ENCODE measurements at regions not wholly inside any gene's neighbourhood (a gene's known extent, or its start where the extent isn't known, plus 50 kb on each side); places are given as distances from the start of the nearest gene placed in this dataset.

DNA sequence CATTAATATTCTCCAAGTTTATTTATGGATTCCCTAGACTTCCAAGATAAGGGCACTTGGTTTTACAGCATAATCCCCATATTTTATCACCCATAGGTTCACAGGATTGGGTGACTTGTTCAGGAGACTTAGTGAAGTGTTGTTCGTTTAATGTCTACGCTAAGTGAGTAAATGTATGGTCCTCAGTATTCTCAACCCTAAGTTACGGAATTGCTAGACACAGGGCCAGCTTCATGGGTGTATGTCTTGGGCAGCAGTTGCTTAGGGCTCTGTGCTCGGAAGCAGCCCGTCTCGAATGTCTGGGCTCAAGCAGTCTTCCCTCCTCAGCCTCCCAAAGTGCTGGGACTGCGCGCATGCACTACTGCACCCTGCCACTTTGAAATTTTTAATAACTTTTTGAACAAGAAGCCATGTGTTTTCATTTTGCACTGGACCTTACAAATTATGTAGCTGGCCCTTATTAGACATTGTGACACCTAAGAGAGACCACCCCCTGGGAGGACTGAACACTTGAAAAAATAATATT is 91.5 kb upstream of the ZNF217 start:
- TF ChIP-seq, protein P1, sequence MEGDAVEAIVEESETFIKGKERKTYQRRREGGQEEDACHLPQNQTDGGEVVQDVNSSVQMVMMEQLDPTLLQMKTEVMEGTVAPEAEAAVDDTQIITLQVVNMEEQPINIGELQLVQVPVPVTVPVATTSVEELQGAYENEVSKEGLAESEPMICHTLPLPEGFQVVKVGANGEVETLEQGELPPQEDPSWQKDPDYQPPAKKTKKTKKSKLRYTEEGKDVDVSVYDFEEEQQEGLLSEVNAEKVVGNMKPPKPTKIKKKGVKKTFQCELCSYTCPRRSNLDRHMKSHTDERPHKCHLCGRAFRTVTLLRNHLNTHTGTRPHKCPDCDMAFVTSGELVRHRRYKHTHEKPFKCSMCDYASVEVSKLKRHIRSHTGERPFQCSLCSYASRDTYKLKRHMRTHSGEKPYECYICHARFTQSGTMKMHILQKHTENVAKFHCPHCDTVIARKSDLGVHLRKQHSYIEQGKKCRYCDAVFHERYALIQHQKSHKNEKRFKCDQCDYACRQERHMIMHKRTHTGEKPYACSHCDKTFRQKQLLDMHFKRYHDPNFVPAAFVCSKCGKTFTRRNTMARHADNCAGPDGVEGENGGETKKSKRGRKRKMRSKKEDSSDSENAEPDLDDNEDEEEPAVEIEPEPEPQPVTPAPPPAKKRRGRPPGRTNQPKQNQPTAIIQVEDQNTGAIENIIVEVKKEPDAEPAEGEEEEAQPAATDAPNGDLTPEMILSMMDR (IDR thresholded peaks at IDR 0.05): no peak
- Histone ChIP-seq H3K27me3 (no peaks in the 10 kb centered on the region), H3K4me1 (peaks cover 0 to 4% of the 10 kb centered on the region in 2 donors), H3K4me3 (no peak overlapping the region), H3K9me3 (no peaks in the 10 kb centered on the region), H3K36me3 (no peaks in the 10 kb centered on the region), H3K27ac (no peak overlapping the region)
- no peak for DNase-seq (ENCODE audit: low spot score)

DNA sequence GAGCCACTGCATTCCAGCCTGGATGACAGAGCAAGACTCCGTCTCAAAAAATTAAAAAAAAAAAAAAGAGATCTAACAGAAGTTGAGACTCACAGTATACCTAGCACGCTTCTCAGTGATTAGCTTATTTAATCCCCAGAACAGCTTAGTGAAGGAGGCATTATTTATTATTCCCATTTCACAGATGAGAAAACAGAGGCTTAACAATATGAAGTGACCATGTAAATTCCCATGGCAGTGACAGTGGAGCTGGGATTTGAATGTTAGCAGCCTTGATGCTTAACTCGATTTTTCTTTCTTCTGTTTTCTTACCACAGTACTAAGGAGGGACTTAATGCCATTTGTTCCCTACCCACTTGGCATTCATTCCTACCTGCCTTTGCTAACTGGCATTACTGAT is 89.9 kb upstream of the ZNF217 start:
- no peaks in the 10 kb centered on the region for H3K27me3 ChIP-seq
- peaks cover 0 to 18% of the 10 kb centered on the region in 2 donors for H3K4me1 ChIP-seq
- TF ChIP-seq, protein P1 (IDR thresholded peaks at IDR 0.05): no peak
- no peak overlapping the region for H3K4me3 ChIP-seq
- no peak for DNase-seq (ENCODE audit: low spot score)
- no peak overlapping the region for H3K27ac ChIP-seq
- H3K9me3 ChIP-seq: no peaks in the 10 kb centered on the region
- no peaks in the 10 kb centered on the region for H3K36me3 ChIP-seq

DNA sequence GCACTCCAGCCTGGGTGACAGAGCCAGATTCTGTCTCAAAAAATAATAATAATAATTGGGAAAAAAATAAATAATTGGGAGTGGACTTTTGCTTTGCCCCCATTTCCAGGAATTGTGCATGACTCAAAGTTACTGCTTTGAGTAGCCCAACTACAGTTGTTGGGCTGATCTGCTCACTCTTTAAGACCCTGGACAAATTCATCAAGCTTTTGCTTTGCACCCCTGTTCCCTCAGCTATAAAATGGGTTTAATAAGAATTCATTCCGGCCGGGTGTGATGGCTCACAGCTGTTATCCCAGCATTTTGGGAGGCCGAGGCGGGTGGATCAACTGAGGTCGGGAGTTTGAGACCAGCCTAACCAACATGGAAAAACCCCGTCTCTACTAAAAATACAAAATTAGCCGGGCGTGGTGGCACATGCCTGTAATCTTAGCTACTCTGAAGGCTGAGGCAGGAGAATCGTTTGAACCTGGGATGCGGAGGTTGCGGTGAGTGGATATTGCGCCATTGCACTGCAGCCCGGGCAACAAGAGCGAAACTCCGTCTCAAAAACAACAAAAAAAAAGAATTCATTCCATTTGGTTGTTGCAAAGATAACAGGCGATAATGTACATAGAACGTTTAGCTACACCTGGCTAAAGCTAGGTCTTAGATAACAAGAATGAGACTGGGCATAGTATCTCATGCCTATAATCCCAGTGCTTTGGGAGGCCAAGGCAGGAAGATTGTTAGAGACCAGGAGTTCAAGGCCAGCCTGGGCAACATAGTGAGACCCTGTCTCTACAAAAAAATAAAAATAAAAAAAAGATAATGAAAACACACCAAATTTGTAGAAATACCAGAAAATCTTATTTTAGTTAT is 87.9 kb upstream of the ZNF217 start:
- H3K9me3 ChIP-seq: no peaks in the 10 kb centered on the region
- H3K27me3 ChIP-seq: no peaks in the 10 kb centered on the region
- no peaks in the 10 kb centered on the region for H3K36me3 ChIP-seq
- H3K4me3 ChIP-seq: no peak overlapping the region
- H3K4me1 ChIP-seq: peaks cover 0 to 29% of the 10 kb centered on the region in 2 donors
- no peak overlapping the region for H3K27ac ChIP-seq
- DNase-seq (ENCODE audit: low spot score): no peak
- TF ChIP-seq, protein P1 (IDR thresholded peaks at IDR 0.05): no peak

DNA sequence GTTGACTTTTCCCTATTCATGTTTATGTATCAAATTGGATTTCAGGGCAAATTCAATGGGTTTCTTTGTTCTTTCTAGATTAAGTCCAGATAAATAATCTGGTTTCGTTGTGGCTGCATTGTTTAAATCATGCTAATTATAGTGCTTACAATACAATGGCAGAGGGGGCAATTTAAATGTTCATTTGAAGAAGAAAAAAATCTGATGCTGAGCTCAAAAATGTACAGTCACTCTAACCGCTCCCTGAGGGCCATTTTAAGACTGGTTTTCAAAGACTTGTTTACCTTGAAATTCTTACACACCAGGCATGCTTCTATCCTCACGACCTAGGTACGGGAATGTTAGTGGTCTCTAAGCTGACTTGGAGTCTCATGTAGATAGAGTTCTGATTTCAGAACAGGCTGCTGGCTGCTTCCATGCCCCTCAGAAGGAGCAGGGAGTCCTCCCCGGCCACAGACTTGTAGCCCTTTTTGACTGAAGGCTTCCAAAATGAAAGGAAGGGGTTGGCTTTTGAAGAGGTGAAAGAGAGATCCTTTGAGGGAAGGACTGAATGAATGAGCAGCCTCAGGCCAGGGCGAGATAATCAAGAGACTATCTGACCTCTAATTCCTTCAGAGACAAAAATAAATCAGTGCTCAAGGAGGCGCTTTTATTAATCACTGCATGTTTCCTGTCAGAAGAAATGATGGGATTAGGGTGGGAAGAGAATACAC is 86.1 kb upstream of the ZNF217 start:
- no peak for DNase-seq (ENCODE audit: low spot score)
- Histone ChIP-seq H3K27ac (no peak overlapping the region), H3K36me3 (no peaks in the 10 kb centered on the region), H3K27me3 (no peaks in the 10 kb centered on the region), H3K9me3 (no peaks in the 10 kb centered on the region), H3K4me3 (no peak overlapping the region), H3K4me1 (peaks cover 0 to 29% of the 10 kb centered on the region in 2 donors)
- TF ChIP-seq, protein P1 (IDR thresholded peaks at IDR 0.05): no peak

DNA sequence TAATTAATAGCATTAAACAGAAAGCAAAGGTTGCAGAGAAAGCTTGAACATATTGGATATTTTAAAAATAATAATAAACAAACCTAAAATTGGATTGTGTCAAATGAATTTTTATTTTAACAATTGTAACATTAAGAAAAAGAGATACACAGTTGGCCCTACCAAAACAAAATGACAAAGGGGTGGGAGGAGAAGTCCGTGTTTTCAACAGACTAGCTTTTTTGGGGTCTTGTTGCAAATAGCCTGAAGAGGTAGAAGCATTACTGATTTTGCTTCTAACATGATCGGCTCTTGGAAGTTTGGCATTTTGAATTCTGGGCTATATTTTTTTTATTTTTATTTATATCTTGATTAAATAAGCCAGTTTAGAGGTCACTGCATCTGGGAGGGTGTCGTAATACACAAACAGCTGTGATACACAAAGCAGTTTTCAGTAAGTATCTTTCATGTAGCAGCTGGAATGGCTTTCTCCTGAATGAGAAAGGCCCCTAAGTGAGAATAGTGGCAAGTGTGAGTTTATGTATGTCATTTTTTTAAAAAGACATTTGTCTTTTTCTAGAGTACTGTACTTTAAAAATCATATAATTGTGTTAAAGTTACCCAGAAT is 85.5 kb upstream of the ZNF217 start:
- Histone ChIP-seq H3K27me3 (no peaks in the 10 kb centered on the region), H3K4me3 (no peak overlapping the region), H3K4me1 (peaks cover 0 to 29% of the 10 kb centered on the region in 2 donors), H3K27ac (peak overlapping the region in 1 of 2 donors; percentile 40), H3K36me3 (no peaks in the 10 kb centered on the region), H3K9me3 (no peaks in the 10 kb centered on the region)
- TF ChIP-seq, protein P1 (IDR thresholded peaks at IDR 0.05): no peak
- no peak for DNase-seq (ENCODE audit: low spot score)

Data from right atrium auricular region (tissue), 2 donors.